SK-N-SH treated with all-trans-retinoic acid at 6 μM for 48 hours (cell line): ENCODE measurements at regions not wholly inside any gene's neighbourhood (a gene's known extent, or its start where the extent isn't known, plus 50 kb on each side); places are given as distances from the start of the nearest gene placed in this dataset.

ENCODE experiments used
- ATAC-seq: fragments of 200-7000 bp; cut with Tn5 transposase; 3 replicates; pipeline ENCODE4 v1.9.1; 2020; ENCODE audit warnings: mild to moderate bottlenecking, moderate library complexity
- ARNTL ChIP-seq: fragments of 450-650 bp; formaldehyde crosslinking; IDR thresholded peaks from 2 replicates; pipeline ENCODE4 v1.5.0; 2020; ENCODE audit warnings: low read depth, mild to moderate bottlenecking, moderate library complexity, borderline replicate concordance
- BACH2 ChIP-seq: fragments of 250-450 bp; sonication (Bioruptor Pico); IDR thresholded peaks from 2 replicates; pipeline ENCODE4 v1.9.0; 2021; ENCODE audit warnings: mild to moderate bottlenecking, borderline replicate concordance
- CSDC2 ChIP-seq: fragments of 250-450 bp; sonication (Bioruptor Pico); IDR thresholded peaks from 2 replicates; pipeline ENCODE4 v1.5.0; 2020; ENCODE audit warnings: mild to moderate bottlenecking, moderate library complexity
- ESRRG ChIP-seq: fragments of 250-450 bp; sonication (Bioruptor Pico); IDR thresholded peaks from 2 replicates; pipeline ENCODE4 v1.6.1; 2021; ENCODE audit warnings: mild to moderate bottlenecking
- GLIS3 ChIP-seq: fragments of 250-450 bp; sonication (Bioruptor Pico); IDR thresholded peaks from 2 replicates; pipeline ENCODE4 v1.5.0; 2020; ENCODE audit warnings: mild to moderate bottlenecking, moderate library complexity
- ISL1 ChIP-seq: fragments of 250-450 bp; sonication (Bioruptor Pico); IDR thresholded peaks from 2 replicates; pipeline ENCODE4 v2.1.2; 2022; ENCODE audit warnings: mild to moderate bottlenecking, moderate library complexity
- OSR1 ChIP-seq: fragments of 250-450 bp; sonication (Bioruptor Pico); IDR thresholded peaks from 2 replicates; pipeline ENCODE4 v1.8.0; 2022; ENCODE audit warnings: moderate library complexity, mild to moderate bottlenecking, inconsistent platforms
- PPARA ChIP-seq: fragments of 250-450 bp; sonication (Bioruptor Pico); IDR thresholded peaks from 2 replicates; pipeline ENCODE4 v1.5.0; 2020; ENCODE audit warnings: mild to moderate bottlenecking, borderline replicate concordance
- RARB ChIP-seq: fragments of 250-450 bp; sonication (Bioruptor Pico); IDR thresholded peaks from 2 replicates; pipeline ENCODE4 v1.8.0; 2021; ENCODE audit warnings: mild to moderate bottlenecking, moderate library complexity
- SNAI2 ChIP-seq: fragments of 250-450 bp; sonication (Bioruptor Pico); IDR thresholded peaks from 2 replicates; pipeline ENCODE4 v1.5.0; 2020; ENCODE audit warnings: mild to moderate bottlenecking, moderate library complexity
- TCF4 ChIP-seq: fragments of 250-450 bp; sonication (Bioruptor Pico); IDR thresholded peaks from 2 replicates; pipeline ENCODE4 v1.8.0; 2021; ENCODE audit warnings: mild to moderate bottlenecking, moderate library complexity, borderline replicate concordance
- TOX ChIP-seq: fragments of 250-450 bp; sonication (Bioruptor Pico); IDR thresholded peaks from 2 replicates; pipeline ENCODE4 v1.8.0; 2021; ENCODE audit warnings: mild to moderate bottlenecking, moderate library complexity, borderline replicate concordance
- ZC3H10 ChIP-seq: fragments of 250-450 bp; sonication (Bioruptor Pico); IDR thresholded peaks from 2 replicates; pipeline ENCODE4 v1.5.1; 2021; ENCODE audit warnings: mild to moderate bottlenecking, moderate library complexity
- ZFP3 ChIP-seq: fragments of 250-450 bp; sonication (Bioruptor Pico); IDR thresholded peaks from 2 replicates; pipeline ENCODE4 v1.5.0; 2020; ENCODE audit warnings: mild to moderate bottlenecking, moderate library complexity
- ZFP30 ChIP-seq: fragments of 450-650 bp; formaldehyde crosslinking; IDR thresholded peaks from 2 replicates; pipeline ENCODE4 v1.5.0; 2022; ENCODE audit warnings: mild to moderate bottlenecking, moderate library complexity
- ZNF565 ChIP-seq: fragments of 450-650 bp; formaldehyde crosslinking; conservative IDR thresholded peaks from 2 replicates; pipeline ENCODE4 v1.5.0; 2020; ENCODE audit warnings: low read depth, mild to moderate bottlenecking, moderate library complexity
- ZNF70 ChIP-seq: fragments of 450-650 bp; formaldehyde crosslinking; IDR thresholded peaks from 2 replicates; pipeline ENCODE4 v1.5.0; 2020; ENCODE audit warnings: mild to moderate bottlenecking, moderate library complexity
- ZNF8 ChIP-seq: fragments of 450-650 bp; formaldehyde crosslinking; IDR thresholded peaks from 2 replicates; pipeline ENCODE4 v1.5.0; 2020; ENCODE audit warnings: mild to moderate bottlenecking, moderate library complexity
- TF ChIP-seq, protein P1 (sequence below): fragments of 250-450 bp; sonication (Bioruptor Pico); IDR thresholded peaks from 2 replicates; pipeline ENCODE4 v1.5.0; 2020; ENCODE audit warnings: mild to moderate bottlenecking, moderate library complexity
- TF ChIP-seq, protein P2 (sequence below): fragments of 250-450 bp; sonication (Bioruptor Pico); IDR thresholded peaks from 2 replicates; pipeline ENCODE4 v1.5.1; 2020; ENCODE audit warnings: low read depth, mild to moderate bottlenecking, moderate library complexity
- TF ChIP-seq, protein P3 (sequence below): fragments of 250-450 bp; sonication (Bioruptor Pico); IDR thresholded peaks from 2 replicates; pipeline ENCODE4 v1.8.0; 2021; ENCODE audit warnings: low read depth, mild to moderate bottlenecking, moderate library complexity, borderline replicate concordance
- TF ChIP-seq, protein P4 (sequence below): fragments of 250-450 bp; sonication (Bioruptor Pico); IDR thresholded peaks from 2 replicates; pipeline ENCODE4 v1.5.1; 2021; ENCODE audit warnings: mild to moderate bottlenecking, moderate library complexity

DNA sequence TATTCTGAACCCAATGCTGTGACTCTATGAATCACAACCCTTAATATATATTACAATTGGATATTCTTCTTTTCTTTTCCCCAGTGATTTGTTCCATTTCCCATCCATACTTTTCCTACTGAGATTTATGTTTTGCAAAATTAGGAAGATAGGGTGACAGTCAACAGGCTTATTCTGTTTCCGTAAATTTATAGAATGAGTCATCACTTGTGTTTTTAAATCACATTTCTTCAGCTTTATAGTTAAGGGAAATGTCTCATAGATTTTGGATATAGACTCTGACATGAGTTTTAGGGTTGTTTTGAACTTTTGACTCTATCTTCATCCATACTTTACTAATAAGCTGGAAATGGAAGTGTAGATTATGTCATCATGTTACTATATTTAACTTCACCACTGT, 661.6 kb upstream of the FBXO33 start:
- no peak for TF ChIP-seq RARB (CRISPR knock-in tag)
- TF ChIP-seq ZC3H10 (CRISPR knock-in tag): no peak
- TF ChIP-seq, protein P1, sequence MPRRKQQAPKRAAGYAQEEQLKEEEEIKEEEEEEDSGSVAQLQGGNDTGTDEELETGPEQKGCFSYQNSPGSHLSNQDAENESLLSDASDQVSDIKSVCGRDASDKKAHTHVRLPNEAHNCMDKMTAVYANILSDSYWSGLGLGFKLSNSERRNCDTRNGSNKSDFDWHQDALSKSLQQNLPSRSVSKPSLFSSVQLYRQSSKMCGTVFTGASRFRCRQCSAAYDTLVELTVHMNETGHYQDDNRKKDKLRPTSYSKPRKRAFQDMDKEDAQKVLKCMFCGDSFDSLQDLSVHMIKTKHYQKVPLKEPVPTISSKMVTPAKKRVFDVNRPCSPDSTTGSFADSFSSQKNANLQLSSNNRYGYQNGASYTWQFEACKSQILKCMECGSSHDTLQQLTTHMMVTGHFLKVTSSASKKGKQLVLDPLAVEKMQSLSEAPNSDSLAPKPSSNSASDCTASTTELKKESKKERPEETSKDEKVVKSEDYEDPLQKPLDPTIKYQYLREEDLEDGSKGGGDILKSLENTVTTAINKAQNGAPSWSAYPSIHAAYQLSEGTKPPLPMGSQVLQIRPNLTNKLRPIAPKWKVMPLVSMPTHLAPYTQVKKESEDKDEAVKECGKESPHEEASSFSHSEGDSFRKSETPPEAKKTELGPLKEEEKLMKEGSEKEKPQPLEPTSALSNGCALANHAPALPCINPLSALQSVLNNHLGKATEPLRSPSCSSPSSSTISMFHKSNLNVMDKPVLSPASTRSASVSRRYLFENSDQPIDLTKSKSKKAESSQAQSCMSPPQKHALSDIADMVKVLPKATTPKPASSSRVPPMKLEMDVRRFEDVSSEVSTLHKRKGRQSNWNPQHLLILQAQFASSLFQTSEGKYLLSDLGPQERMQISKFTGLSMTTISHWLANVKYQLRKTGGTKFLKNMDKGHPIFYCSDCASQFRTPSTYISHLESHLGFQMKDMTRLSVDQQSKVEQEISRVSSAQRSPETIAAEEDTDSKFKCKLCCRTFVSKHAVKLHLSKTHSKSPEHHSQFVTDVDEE (CRISPR knock-in tag): no peak
- TF ChIP-seq ZNF70 (CRISPR knock-in tag): no peak
- TF ChIP-seq TCF4 (CRISPR knock-in tag): no peak
- no peak for TF ChIP-seq ARNTL (CRISPR knock-in tag)
- no peak for TF ChIP-seq CSDC2 (CRISPR knock-in tag)
- no peak for TF ChIP-seq ZFP3 (CRISPR knock-in tag)
- TF ChIP-seq ISL1 (CRISPR knock-in tag): no peak
- ATAC-seq: no peak

DNA sequence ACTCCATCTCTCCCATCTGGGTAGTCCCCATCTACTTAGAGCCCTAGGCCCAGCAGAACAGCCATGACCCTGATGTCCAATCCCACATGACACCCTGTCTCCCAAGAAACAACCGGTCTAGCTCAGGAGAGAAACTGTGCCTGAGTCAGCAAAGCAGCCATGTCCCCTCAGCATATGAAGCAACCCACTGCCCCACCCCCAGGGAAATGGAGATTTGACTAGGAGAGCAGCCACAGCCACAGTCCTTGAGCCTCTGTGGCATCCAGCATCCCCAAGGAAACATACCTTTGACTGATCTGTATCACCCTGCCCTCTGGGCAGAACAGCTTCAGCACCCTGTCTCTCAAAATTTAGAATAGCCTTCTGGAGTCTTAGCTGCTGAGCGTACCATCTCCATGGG, 641.9 kb upstream of the FBXO33 start:
- no peak for ATAC-seq
- TF ChIP-seq OSR1 (no peak), ZNF8 (CRISPR knock-in tag) (no peak), BACH2 (no peak), ZNF70 (CRISPR knock-in tag) (no peak), CSDC2 (CRISPR knock-in tag) (no peak), ZFP30 (CRISPR knock-in tag) (no peak), ZC3H10 (CRISPR knock-in tag) (no peak), SNAI2 (CRISPR knock-in tag) (no peak), ZNF565 (CRISPR knock-in tag) (no peak)
- TF ChIP-seq, protein P2, sequence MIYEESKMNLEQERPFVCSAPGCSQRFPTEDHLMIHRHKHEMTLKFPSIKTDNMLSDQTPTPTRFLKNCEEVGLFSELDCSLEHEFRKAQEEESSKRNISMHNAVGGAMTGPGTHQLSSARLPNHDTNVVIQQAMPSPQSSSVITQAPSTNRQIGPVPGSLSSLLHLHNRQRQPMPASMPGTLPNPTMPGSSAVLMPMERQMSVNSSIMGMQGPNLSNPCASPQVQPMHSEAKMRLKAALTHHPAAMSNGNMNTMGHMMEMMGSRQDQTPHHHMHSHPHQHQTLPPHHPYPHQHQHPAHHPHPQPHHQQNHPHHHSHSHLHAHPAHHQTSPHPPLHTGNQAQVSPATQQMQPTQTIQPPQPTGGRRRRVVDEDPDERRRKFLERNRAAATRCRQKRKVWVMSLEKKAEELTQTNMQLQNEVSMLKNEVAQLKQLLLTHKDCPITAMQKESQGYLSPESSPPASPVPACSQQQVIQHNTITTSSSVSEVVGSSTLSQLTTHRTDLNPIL (CRISPR knock-in tag): no peak
- TF ChIP-seq, protein P1 (CRISPR knock-in tag): no peak
- TF ChIP-seq, all 23 proteins: peak for 0

DNA sequence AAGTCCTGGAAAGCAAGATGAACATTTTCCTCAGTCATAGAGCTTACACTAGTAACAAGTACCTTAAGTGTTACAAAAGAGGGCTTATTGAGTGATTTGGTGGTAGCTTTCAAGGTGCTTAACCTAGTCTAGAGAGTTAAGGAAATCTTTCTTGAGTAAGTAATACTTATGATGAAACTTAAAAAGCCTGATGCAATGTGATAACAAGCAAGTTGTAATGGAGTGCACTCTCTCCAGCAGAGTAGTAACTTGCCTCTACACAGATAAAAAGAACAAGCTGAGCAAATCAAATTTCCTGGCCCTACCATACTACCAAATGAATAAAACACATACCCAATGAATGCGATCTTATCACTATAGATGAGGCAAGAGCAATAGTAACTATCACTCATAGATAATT, 639.9 kb upstream of the FBXO33 start:
- no peak for ATAC-seq
- TF ChIP-seq, protein P1 (CRISPR knock-in tag): no peak
- no peak for TF ChIP-seq GLIS3 (CRISPR knock-in tag)
- TF ChIP-seq, protein P3, sequence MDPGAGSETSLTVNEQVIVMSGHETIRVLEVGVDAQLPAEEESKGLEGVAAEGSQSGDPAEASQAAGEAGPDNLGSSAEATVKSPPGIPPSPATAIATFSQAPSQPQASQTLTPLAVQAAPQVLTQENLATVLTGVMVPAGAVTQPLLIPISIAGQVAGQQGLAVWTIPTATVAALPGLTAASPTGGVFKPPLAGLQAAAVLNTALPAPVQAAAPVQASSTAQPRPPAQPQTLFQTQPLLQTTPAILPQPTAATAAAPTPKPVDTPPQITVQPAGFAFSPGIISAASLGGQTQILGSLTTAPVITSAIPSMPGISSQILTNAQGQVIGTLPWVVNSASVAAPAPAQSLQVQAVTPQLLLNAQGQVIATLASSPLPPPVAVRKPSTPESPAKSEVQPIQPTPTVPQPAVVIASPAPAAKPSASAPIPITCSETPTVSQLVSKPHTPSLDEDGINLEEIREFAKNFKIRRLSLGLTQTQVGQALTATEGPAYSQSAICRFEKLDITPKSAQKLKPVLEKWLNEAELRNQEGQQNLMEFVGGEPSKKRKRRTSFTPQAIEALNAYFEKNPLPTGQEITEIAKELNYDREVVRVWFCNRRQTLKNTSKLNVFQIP (CRISPR knock-in tag): no peak
- no peak for TF ChIP-seq OSR1
- TF ChIP-seq ARNTL (CRISPR knock-in tag): no peak
- no peak for TF ChIP-seq TOX
- TF ChIP-seq ESRRG (CRISPR knock-in tag): no peak
- no peak for TF ChIP-seq ZNF8 (CRISPR knock-in tag)
- no peak for TF ChIP-seq PPARA (CRISPR knock-in tag)
- no peak for TF ChIP-seq CSDC2 (CRISPR knock-in tag)
- no peak for TF ChIP-seq BACH2
- TF ChIP-seq, protein P4, sequence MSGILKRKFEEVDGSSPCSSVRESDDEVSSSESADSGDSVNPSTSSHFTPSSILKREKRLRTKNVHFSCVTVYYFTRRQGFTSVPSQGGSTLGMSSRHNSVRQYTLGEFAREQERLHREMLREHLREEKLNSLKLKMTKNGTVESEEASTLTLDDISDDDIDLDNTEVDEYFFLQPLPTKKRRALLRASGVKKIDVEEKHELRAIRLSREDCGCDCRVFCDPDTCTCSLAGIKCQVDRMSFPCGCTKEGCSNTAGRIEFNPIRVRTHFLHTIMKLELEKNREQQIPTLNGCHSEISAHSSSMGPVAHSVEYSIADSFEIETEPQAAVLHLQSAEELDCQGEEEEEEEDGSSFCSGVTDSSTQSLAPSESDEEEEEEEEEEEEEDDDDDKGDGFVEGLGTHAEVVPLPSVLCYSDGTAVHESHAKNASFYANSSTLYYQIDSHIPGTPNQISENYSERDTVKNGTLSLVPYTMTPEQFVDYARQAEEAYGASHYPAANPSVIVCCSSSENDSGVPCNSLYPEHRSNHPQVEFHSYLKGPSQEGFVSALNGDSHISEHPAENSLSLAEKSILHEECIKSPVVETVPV: no peak
- no peak for TF ChIP-seq ZC3H10 (CRISPR knock-in tag)
- no peak for TF ChIP-seq ZNF565 (CRISPR knock-in tag)
- TF ChIP-seq ZNF70 (CRISPR knock-in tag): no peak
- TF ChIP-seq ZFP30 (CRISPR knock-in tag): no peak
- TF ChIP-seq, all 23 proteins: peak for 0
